ENCODE measurements at regions not wholly inside any gene's neighbourhood (a gene's known extent, or its start where the extent isn't known, plus 50 kb on each side); places are given as distances from the start of the nearest gene placed in this dataset.

DNA sequence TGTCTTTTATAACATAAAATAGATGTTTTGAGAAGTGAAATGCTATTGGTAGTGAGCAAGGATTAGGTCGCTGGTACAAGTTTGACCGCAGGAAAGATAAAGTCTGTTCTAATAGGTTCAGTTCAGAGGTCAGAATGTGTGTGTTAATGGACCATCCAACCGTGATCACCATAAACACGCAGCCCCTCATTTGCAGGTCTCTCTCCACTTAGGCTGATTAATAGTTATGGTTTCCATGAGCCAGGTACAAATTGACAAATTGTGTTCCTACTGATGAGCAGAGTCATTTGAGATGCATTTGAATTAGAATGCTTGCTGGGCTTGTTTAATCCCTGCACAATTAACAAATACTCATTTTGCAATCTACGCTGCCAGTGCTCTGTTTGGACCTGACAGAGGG lies 318.1 kb upstream of the GOT2 start (continued):
- TF ChIP-seq, protein P1, sequence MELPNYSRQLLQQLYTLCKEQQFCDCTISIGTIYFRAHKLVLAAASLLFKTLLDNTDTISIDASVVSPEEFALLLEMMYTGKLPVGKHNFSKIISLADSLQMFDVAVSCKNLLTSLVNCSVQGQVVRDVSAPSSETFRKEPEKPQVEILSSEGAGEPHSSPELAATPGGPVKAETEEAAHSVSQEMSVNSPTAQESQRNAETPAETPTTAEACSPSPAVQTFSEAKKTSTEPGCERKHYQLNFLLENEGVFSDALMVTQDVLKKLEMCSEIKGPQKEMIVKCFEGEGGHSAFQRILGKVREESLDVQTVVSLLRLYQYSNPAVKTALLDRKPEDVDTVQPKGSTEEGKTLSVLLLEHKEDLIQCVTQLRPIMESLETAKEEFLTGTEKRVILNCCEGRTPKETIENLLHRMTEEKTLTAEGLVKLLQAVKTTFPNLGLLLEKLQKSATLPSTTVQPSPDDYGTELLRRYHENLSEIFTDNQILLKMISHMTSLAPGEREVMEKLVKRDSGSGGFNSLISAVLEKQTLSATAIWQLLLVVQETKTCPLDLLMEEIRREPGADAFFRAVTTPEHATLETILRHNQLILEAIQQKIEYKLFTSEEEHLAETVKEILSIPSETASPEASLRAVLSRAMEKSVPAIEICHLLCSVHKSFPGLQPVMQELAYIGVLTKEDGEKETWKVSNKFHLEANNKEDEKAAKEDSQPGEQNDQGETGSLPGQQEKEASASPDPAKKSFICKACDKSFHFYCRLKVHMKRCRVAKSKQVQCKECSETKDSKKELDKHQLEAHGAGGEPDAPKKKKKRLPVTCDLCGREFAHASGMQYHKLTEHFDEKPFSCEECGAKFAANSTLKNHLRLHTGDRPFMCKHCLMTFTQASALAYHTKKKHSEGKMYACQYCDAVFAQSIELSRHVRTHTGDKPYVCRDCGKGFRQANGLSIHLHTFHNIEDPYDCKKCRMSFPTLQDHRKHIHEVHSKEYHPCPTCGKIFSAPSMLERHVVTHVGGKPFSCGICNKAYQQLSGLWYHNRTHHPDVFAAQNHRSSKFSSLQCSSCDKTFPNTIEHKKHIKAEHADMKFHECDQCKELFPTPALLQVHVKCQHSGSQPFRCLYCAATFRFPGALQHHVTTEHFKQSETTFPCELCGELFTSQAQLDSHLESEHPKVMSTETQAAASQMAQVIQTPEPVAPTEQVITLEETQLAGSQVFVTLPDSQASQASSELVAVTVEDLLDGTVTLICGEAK (IDR thresholded peaks at IDR 0.05) = no peak
- TF ChIP-seq, protein P1 (CRISPR knock-in tag; IDR thresholded peaks at IDR 0.05) = no peak
- TF ChIP-seq, protein P2, sequence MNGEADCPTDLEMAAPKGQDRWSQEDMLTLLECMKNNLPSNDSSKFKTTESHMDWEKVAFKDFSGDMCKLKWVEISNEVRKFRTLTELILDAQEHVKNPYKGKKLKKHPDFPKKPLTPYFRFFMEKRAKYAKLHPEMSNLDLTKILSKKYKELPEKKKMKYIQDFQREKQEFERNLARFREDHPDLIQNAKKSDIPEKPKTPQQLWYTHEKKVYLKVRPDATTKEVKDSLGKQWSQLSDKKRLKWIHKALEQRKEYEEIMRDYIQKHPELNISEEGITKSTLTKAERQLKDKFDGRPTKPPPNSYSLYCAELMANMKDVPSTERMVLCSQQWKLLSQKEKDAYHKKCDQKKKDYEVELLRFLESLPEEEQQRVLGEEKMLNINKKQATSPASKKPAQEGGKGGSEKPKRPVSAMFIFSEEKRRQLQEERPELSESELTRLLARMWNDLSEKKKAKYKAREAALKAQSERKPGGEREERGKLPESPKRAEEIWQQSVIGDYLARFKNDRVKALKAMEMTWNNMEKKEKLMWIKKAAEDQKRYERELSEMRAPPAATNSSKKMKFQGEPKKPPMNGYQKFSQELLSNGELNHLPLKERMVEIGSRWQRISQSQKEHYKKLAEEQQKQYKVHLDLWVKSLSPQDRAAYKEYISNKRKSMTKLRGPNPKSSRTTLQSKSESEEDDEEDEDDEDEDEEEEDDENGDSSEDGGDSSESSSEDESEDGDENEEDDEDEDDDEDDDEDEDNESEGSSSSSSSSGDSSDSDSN (CRISPR knock-in tag; IDR thresholded peaks at IDR 0.05) = no peak
- no peak for TF ChIP-seq SALL1 (CRISPR knock-in tag; IDR thresholded peaks at IDR 0.05)
- TF ChIP-seq ZNF207 (IDR thresholded peaks at IDR 0.05; ENCODE audit: borderline replicate concordance) = no peak
- TF ChIP-seq GTF2F1 (IDR thresholded peaks at IDR 0.05; ENCODE audit: low read length) = no peak
- TF ChIP-seq FOXC1 (CRISPR knock-in tag; IDR thresholded peaks at IDR 0.05; ENCODE audit: borderline replicate concordance) = no peak
- TF ChIP-seq ZNF557 (CRISPR knock-in tag; IDR thresholded peaks at IDR 0.05) = no peak
- no peak for TF ChIP-seq ZNF564 (CRISPR knock-in tag; IDR thresholded peaks at IDR 0.05)
- no peak for TF ChIP-seq RARG (CRISPR knock-in tag; IDR thresholded peaks at IDR 0.05; ENCODE audit: low read depth)
- TF ChIP-seq, protein P3, sequence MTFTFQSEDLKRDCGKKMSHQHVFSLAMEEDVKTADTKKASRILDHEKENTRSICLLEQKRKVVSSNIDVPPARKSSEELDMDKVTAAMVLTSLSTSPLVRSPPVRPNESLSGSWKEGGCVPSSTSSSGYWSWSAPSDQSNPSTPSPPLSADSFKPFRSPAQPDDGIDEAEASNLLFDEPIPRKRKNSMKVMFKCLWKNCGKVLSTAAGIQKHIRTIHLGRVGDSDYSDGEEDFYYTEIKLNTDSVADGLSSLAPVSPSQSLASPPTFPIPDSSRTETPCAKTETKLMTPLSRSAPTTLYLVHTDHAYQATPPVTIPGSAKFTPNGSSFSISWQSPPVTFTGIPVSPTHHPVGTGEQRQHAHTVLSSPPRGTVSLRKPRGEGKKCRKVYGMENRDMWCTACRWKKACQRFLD (CRISPR knock-in tag; IDR thresholded peaks at IDR 0.05; ENCODE audit: borderline replicate concordance) = no peak
- TF ChIP-seq MIER3 (CRISPR knock-in tag; IDR thresholded peaks at IDR 0.05; ENCODE audit: borderline replicate concordance) = no peak
- TF ChIP-seq, protein P4, sequence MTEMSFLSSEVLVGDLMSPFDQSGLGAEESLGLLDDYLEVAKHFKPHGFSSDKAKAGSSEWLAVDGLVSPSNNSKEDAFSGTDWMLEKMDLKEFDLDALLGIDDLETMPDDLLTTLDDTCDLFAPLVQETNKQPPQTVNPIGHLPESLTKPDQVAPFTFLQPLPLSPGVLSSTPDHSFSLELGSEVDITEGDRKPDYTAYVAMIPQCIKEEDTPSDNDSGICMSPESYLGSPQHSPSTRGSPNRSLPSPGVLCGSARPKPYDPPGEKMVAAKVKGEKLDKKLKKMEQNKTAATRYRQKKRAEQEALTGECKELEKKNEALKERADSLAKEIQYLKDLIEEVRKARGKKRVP (CRISPR knock-in tag; IDR thresholded peaks at IDR 0.05) = no peak
- TF ChIP-seq ZKSCAN5 (CRISPR knock-in tag; IDR thresholded peaks at IDR 0.05) = no peak

Measured in HepG2 (cell line).